Heart left ventricle (tissue), 13 donors: ENCODE measurements at regions not wholly inside any gene's neighbourhood (a gene's known extent, or its start where the extent isn't known, plus 50 kb on each side); places are given as distances from the start of the nearest gene placed in this dataset.

Experiments
- POLR2A ChIP-seq, 2 donors: fragments of 450-650 bp; IDR thresholded peaks; one replicate each; pipeline ENCODE4 v1.6.1; 2017; ENCODE audit warnings: antibody characterized with exemption in 2 of 2, mild to moderate bottlenecking in 2 of 2, moderate library complexity in 2 of 2
- TF ChIP-seq, protein P1 (sequence below), 12 donors: fragments of 200-600 bp; sonication (generic) in 4 of 12; IDR thresholded peaks; one replicate each; pipeline versions ENCODE4 v1.5.0 to v1.8.0; 2018 to 2022; ENCODE audit warnings: antibody characterized with exemption in 12 of 12, mild to moderate bottlenecking in 5 of 12
- donor health status: ischemic (EF 13 %, LVEDD 7.1; RV severe dilation, severe dysfunction).
- donor health status: DM: no; HTN: yes; CAD: no.
- donor health status: DM: no; HTN: no; CAD: no.
- donor health status: ischemic (EF 25% LVEDD 6.9; RV normal size, moderate dysfunction).
- donor health status: ischemic (EF 25% LVEDD 5.7; RV mildly dilated, moderate dysfunction).
- donor health status: ischemic (EF 35%, LVEDD 5.7; RV mildly dilated, moderate dysfunction).
- donor health status: nonischemic (EF 11% LVEDD 7.7; RV severe dilation, severe dysfunction).
- donor health status: DM: yes; HTN: yes; CAD: no.
- donor health status: PGD.
- donor health status: ischemic (EF 29% LVEDD 5.4; RV normal size, mild dysfunction).
- donor health status: nonischemic (EF 23%, LVEDD 6.1; RV moderate dilation, normal function).

DNA sequence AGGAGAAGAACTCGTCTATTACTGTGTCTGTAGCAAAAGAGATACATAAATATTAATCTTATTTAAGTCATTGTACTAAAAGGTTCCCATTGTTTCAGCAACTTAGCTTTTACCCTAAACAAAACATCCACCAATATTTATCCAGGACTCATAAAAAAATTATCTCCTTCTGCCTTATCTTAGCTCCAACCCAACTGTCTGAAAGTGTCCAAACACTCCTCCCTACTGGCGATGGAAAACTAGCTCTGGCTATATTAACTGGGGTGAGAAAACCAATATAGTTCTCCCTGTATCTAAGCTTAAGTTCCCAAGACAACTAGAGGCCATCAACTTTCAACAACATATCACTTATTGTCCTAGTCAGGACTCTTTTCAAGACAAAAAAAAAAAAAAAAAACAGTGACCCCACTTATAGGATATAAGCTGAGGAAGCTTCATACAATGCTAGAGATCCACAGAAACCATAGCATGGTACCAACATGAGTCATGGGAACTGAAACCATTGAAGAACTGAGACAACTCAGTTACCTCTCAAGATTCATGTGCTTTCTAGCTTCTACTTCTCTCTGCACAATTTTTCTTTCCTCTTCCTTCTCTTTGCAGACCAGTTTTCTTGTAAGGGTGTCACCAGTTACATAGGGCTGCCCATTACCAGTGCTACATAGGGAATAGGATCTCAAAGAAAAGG lies 150.7 kb upstream of the RASA1 start:
- TF ChIP-seq POLR2A (IDR thresholded peaks at IDR 0.05), result no peak
- TF ChIP-seq, protein P1, sequence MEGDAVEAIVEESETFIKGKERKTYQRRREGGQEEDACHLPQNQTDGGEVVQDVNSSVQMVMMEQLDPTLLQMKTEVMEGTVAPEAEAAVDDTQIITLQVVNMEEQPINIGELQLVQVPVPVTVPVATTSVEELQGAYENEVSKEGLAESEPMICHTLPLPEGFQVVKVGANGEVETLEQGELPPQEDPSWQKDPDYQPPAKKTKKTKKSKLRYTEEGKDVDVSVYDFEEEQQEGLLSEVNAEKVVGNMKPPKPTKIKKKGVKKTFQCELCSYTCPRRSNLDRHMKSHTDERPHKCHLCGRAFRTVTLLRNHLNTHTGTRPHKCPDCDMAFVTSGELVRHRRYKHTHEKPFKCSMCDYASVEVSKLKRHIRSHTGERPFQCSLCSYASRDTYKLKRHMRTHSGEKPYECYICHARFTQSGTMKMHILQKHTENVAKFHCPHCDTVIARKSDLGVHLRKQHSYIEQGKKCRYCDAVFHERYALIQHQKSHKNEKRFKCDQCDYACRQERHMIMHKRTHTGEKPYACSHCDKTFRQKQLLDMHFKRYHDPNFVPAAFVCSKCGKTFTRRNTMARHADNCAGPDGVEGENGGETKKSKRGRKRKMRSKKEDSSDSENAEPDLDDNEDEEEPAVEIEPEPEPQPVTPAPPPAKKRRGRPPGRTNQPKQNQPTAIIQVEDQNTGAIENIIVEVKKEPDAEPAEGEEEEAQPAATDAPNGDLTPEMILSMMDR (IDR thresholded peaks at IDR 0.05), result no peak
